ENCODE measurements at regions not wholly inside any gene's neighbourhood (a gene's known extent, or its start where the extent isn't known, plus 50 kb on each side); places are given as distances from the start of the nearest gene placed in this dataset.

DNA sequence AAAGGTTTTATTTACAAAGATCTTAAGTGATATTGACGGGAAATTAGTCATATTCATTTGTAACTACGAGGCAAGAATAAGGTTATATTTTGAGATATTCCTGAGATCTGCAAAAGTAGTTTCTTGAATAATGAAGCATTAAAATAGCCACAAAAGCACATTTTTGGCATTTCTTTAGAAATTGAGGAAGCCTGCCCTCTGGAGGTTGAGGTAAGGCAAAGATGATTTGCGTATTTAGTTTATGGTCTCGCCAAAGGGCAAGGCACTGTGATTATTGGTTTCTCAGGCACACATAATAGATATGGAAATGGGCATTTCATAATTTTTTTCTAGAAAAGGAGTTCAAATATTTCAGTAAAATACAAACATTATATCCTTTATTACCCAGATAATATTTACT is 143.7 kb upstream of the RPRM start (continued):
- TF ChIP-seq, protein P1, sequence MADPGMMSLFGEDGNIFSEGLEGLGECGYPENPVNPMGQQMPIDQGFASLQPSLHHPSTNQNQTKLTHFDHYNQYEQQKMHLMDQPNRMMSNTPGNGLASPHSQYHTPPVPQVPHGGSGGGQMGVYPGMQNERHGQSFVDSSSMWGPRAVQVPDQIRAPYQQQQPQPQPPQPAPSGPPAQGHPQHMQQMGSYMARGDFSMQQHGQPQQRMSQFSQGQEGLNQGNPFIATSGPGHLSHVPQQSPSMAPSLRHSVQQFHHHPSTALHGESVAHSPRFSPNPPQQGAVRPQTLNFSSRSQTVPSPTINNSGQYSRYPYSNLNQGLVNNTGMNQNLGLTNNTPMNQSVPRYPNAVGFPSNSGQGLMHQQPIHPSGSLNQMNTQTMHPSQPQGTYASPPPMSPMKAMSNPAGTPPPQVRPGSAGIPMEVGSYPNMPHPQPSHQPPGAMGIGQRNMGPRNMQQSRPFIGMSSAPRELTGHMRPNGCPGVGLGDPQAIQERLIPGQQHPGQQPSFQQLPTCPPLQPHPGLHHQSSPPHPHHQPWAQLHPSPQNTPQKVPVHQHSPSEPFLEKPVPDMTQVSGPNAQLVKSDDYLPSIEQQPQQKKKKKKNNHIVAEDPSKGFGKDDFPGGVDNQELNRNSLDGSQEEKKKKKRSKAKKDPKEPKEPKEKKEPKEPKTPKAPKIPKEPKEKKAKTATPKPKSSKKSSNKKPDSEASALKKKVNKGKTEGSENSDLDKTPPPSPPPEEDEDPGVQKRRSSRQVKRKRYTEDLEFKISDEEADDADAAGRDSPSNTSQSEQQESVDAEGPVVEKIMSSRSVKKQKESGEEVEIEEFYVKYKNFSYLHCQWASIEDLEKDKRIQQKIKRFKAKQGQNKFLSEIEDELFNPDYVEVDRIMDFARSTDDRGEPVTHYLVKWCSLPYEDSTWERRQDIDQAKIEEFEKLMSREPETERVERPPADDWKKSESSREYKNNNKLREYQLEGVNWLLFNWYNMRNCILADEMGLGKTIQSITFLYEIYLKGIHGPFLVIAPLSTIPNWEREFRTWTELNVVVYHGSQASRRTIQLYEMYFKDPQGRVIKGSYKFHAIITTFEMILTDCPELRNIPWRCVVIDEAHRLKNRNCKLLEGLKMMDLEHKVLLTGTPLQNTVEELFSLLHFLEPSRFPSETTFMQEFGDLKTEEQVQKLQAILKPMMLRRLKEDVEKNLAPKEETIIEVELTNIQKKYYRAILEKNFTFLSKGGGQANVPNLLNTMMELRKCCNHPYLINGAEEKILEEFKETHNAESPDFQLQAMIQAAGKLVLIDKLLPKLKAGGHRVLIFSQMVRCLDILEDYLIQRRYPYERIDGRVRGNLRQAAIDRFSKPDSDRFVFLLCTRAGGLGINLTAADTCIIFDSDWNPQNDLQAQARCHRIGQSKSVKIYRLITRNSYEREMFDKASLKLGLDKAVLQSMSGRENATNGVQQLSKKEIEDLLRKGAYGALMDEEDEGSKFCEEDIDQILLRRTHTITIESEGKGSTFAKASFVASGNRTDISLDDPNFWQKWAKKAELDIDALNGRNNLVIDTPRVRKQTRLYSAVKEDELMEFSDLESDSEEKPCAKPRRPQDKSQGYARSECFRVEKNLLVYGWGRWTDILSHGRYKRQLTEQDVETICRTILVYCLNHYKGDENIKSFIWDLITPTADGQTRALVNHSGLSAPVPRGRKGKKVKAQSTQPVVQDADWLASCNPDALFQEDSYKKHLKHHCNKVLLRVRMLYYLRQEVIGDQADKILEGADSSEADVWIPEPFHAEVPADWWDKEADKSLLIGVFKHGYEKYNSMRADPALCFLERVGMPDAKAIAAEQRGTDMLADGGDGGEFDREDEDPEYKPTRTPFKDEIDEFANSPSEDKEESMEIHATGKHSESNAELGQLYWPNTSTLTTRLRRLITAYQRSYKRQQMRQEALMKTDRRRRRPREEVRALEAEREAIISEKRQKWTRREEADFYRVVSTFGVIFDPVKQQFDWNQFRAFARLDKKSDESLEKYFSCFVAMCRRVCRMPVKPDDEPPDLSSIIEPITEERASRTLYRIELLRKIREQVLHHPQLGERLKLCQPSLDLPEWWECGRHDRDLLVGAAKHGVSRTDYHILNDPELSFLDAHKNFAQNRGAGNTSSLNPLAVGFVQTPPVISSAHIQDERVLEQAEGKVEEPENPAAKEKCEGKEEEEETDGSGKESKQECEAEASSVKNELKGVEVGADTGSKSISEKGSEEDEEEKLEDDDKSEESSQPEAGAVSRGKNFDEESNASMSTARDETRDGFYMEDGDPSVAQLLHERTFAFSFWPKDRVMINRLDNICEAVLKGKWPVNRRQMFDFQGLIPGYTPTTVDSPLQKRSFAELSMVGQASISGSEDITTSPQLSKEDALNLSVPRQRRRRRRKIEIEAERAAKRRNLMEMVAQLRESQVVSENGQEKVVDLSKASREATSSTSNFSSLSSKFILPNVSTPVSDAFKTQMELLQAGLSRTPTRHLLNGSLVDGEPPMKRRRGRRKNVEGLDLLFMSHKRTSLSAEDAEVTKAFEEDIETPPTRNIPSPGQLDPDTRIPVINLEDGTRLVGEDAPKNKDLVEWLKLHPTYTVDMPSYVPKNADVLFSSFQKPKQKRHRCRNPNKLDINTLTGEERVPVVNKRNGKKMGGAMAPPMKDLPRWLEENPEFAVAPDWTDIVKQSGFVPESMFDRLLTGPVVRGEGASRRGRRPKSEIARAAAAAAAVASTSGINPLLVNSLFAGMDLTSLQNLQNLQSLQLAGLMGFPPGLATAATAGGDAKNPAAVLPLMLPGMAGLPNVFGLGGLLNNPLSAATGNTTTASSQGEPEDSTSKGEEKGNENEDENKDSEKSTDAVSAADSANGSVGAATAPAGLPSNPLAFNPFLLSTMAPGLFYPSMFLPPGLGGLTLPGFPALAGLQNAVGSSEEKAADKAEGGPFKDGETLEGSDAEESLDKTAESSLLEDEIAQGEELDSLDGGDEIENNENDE (IDR thresholded peaks at IDR 0.05; ENCODE audit: insufficient replicate concordance, low read length), result no peak
- TF ChIP-seq CEBPB (IDR thresholded peaks at IDR 0.05; ENCODE audit: low read depth, low read length), result no peak
- TF ChIP-seq EP300 (IDR thresholded peaks at IDR 0.05; ENCODE audit: borderline replicate concordance in 1 of 2, low read depth in 2 of 2, low read length in 2 of 2), result no peak
- no peak for TF ChIP-seq HDAC2 (IDR thresholded peaks at IDR 0.05; ENCODE audit: borderline replicate concordance in 1 of 2, low read depth in 2 of 2, low read length in 2 of 2)
- no peak for TF ChIP-seq CREB1 (IDR thresholded peaks at IDR 0.05)
- TF ChIP-seq MAFK (IDR thresholded peaks at IDR 0.05; ENCODE audit: low read depth, low read length), result no peak
- no peak for TF ChIP-seq ZNF274 (IDR thresholded peaks at IDR 0.05; ENCODE audit: borderline replicate concordance, extremely low read depth, low read length)
- no peak for TF ChIP-seq PHF8 (conservative IDR thresholded peaks at IDR 0.05; ENCODE audit: low read depth, low read length)
- TF ChIP-seq YY1 (IDR thresholded peaks at IDR 0.05; ENCODE audit: low read depth, low read length), result no peak
- TF ChIP-seq KDM4A (IDR thresholded peaks at IDR 0.05; ENCODE audit: low read depth, low read length, severe bottlenecking), result no peak
